ENCODE measurements at regions not wholly inside any gene's neighbourhood (a gene's known extent, or its start where the extent isn't known, plus 50 kb on each side); places are given as distances from the start of the nearest gene placed in this dataset.

- in situ Hi-C loops (cut with HindIII; ENCODE audit: extremely low pct_ligation_motif_present, low pct_unique_long_range_greater_than_20kb) (no loop called here), intact Hi-C loops (cut with micrococcal nuclease; ENCODE audit: unreplicated experiment) (no loop called here)
- Histone ChIP-seq H3K4me1 (ENCODE audit: insufficient read depth, low read length) (no peaks in the 10 kb centered on the region), H3K9ac (ENCODE audit: insufficient read depth, low read depth, low read length) (no peak overlapping the region), H2AFZ (ENCODE audit: low read length) (no peak overlapping the region), H3K79me2 (ENCODE audit: insufficient read depth, low read length) (no peaks in the 10 kb centered on the region), H3K9me3 (ENCODE audit: low read length) (peaks cover 24% of the 10 kb centered on the region), H3K4me2 (ENCODE audit: low read depth, low read length) (no peak overlapping the region), H3K36me3 (replicated peaks in 1 of 2; ENCODE audit: control insufficient read depth in 1 of 2, insufficient read depth in 2 of 2, low read length in 2 of 2) (no peaks in the 10 kb centered on the region), H3K27ac (ENCODE audit: extremely low read length, insufficient read depth, low read length) (no peak overlapping the region), H3K27me3 (ENCODE audit: control insufficient read depth in 1 of 2, insufficient read depth in 2 of 2, low read length in 2 of 2) (no peaks in the 10 kb centered on the region), H4K20me1 (ENCODE audit: insufficient read depth, low read length) (no peaks in the 10 kb centered on the region), H3K4me3 (replicated peaks in 1 of 3; ENCODE audit: insufficient read depth in 1 of 3, low read depth in 2 of 3, low read length in 3 of 3) (no peak overlapping the region)
- BruUV-seq (replicated peaks): no TSS peak
- ChIA-PET POLR2A (no interaction called here), CTCF (ENCODE audit: low intra/inter-chr PET ratio, low total read pairs) (no interaction called here)
- FAIRE-seq: no peak
- DNase-seq (ENCODE audit: low spot score): no peak
- TF ChIP-seq ZNF251 (CRISPR knock-in tag; IDR thresholded peaks at IDR 0.05): no peak
- TF ChIP-seq CEBPB (IDR thresholded peaks at IDR 0.05; ENCODE audit: borderline replicate concordance, low read depth, low read length): peak; percentile 86
- no peak for ATAC-seq
- WGBS (ENCODE audit: low lambda C conversion rate): 5% methylated on average over 2 of the region's 2 CpGs
Measured at GRCh38 chr16:52123061-52123839, 423.7 kb downstream of the TOX3 start.

GRCh38 chr16:52117171-52117570 is 429.8 kb downstream of the TOX3 start:
- BruUV-seq (replicated peaks): no TSS peak
- intact Hi-C loops (cut with micrococcal nuclease; ENCODE audit: unreplicated experiment): no loop called here
- no peak overlapping the region for H3K27ac ChIP-seq (ENCODE audit: extremely low read length, insufficient read depth, low read length)
- 0% methylated on average over 2 of the region's 2 CpGs for WGBS (ENCODE audit: low lambda C conversion rate)
- peaks cover 25% of the 10 kb centered on the region for H3K9me3 ChIP-seq (ENCODE audit: low read length)
- in situ Hi-C loops (cut with HindIII; ENCODE audit: extremely low pct_ligation_motif_present, low pct_unique_long_range_greater_than_20kb): no loop called here
- no peaks in the 10 kb centered on the region for H3K4me1 ChIP-seq (ENCODE audit: insufficient read depth, low read length)
- DNase-seq (ENCODE audit: low spot score) (no peak), FAIRE-seq (no peak), ATAC-seq (no peak)
- ChIA-PET POLR2A (no interaction called here), CTCF (ENCODE audit: low intra/inter-chr PET ratio, low total read pairs) (no interaction called here)
- no peaks in the 10 kb centered on the region for H3K79me2 ChIP-seq (ENCODE audit: insufficient read depth, low read length)
- H3K27me3 ChIP-seq (ENCODE audit: control insufficient read depth in 1 of 2, insufficient read depth in 2 of 2, low read length in 2 of 2): no peaks in the 10 kb centered on the region
- no peak overlapping the region for H3K9ac ChIP-seq (ENCODE audit: insufficient read depth, low read depth, low read length)
- no peak overlapping the region for H3K4me3 ChIP-seq (replicated peaks in 1 of 3; ENCODE audit: insufficient read depth in 1 of 3, low read depth in 2 of 3, low read length in 3 of 3)
- H3K36me3 ChIP-seq (replicated peaks in 1 of 2; ENCODE audit: control insufficient read depth in 1 of 2, insufficient read depth in 2 of 2, low read length in 2 of 2): no peaks in the 10 kb centered on the region
- no peaks in the 10 kb centered on the region for H4K20me1 ChIP-seq (ENCODE audit: insufficient read depth, low read length)
- no peak overlapping the region for H3K4me2 ChIP-seq (ENCODE audit: low read depth, low read length)
- no peak overlapping the region for H2AFZ ChIP-seq (ENCODE audit: low read length)
- TF ChIP-seq ZNF564 (CRISPR knock-in tag; IDR thresholded peaks at IDR 0.05) (no peak), FOXM1 (CRISPR knock-in tag; IDR thresholded peaks at IDR 0.05) (no peak), HOXA9 (CRISPR knock-in tag; IDR thresholded peaks at IDR 0.05; ENCODE audit: borderline replicate concordance) (no peak), ZNF749 (CRISPR knock-in tag; IDR thresholded peaks at IDR 0.05; ENCODE audit: borderline replicate concordance) (no peak), POLR2AphosphoS2 (IDR thresholded peaks at IDR 0.05; ENCODE audit: low read depth, low read length) (no peak), ZNF567 (CRISPR knock-in tag; IDR thresholded peaks at IDR 0.05; ENCODE audit: borderline replicate concordance) (no peak), ZNF224 (CRISPR knock-in tag; IDR thresholded peaks at IDR 0.05) (no peak), ZNF713 (CRISPR knock-in tag; IDR thresholded peaks at IDR 0.05) (no peak), ZNF646 (CRISPR knock-in tag; IDR thresholded peaks at IDR 0.05) (no peak), ZNF598 (CRISPR knock-in tag; IDR thresholded peaks at IDR 0.05; ENCODE audit: borderline replicate concordance) (no peak), TARDBP (CRISPR knock-in tag; IDR thresholded peaks at IDR 0.05) (no peak)
